SK-N-SH (cell line): ENCODE measurements at regions not wholly inside any gene's neighbourhood (a gene's known extent, or its start where the extent isn't known, plus 50 kb on each side); places are given as distances from the start of the nearest gene placed in this dataset.

ENCODE experiments used
- CTCF ChIA-PET: fragments of 300-600, 350-600 bp; formaldehyde crosslinking; extraction: SDS; loops from one replicate; lab custom pipeline; 2021; lab: Yijun Ruan, JAX
- POLR2A ChIA-PET: fragments of 350-600 bp; sonication (Branson Sonifier 250); formaldehyde crosslinking; extraction: SDS; loops from one replicate; lab custom pipeline; 2020; ENCODE audit warnings: antibody characterized with exemption, inconsistent platforms; lab: Yijun Ruan, JAX
- DNase-seq: peaks from one replicate; pipeline ENCODE4 v3.0.0; 2012
- H2AFZ ChIP-seq: fragments of 200-600 bp; sonication (generic); 2 replicates; pipeline ENCODE4 v1.8.1; 2016; ENCODE audit warnings: antibody characterized with exemption, mild to moderate bottlenecking, low read depth
- H3F3A ChIP-seq: fragments of 200-600 bp; sonication (generic); replicated peaks from 2 replicates; pipeline ENCODE3; 2016; ENCODE audit warnings: antibody characterized with exemption, mild to moderate bottlenecking; ENCODE audit not compliant: insufficient read depth
- H3K27ac ChIP-seq, 2 experiments: fragments of 200-500 bp in 1 of 2; fragments of 200-600 bp in 1 of 2; sonication (Bioruptor generic) in 1 of 2; sonication (generic), shearing (Covaris generic) in 1 of 2; 2 replicates each; pipeline versions ENCODE4 v1.5.1 to v1.6.1; 2014 to 2016; ENCODE audit warnings: low read depth in 2 of 2, inconsistent platforms in 1 of 2, low read length in 1 of 2, mild to moderate bottlenecking in 1 of 2, mixed read lengths in 1 of 2
- H3K27me3 ChIP-seq: fragments of 200-600 bp; sonication (generic), shearing (Covaris generic); 2 replicates; pipeline ENCODE4 v1.6.1; 2016; ENCODE audit warnings: mixed run types; ENCODE audit not compliant: insufficient read depth
- H3K36me3 ChIP-seq, 2 experiments: fragments of 200-500 bp in 1 of 2; fragments of 200-600 bp in 1 of 2; sonication (Bioruptor generic) in 1 of 2; sonication (generic) in 1 of 2; replicated peaks in 1 of 2; 2 replicates each; pipeline versions ENCODE3 to v1.5.1; 2014 to 2016; ENCODE audit warnings: low read length in 1 of 2, mild to moderate bottlenecking in 1 of 2; ENCODE audit not compliant: insufficient read depth in 2 of 2, control insufficient read depth in 1 of 2
- H3K4me1 ChIP-seq, 2 experiments: fragments of 200-500 bp in 1 of 2; fragments of 200-600 bp in 1 of 2; sonication (Bioruptor generic) in 1 of 2; sonication (generic), shearing (Covaris generic) in 1 of 2; 2 replicates each; pipeline versions ENCODE4 v1.5.1 to v1.6.1; 2014 to 2016; ENCODE audit warnings: low read depth in 1 of 2, low read length in 1 of 2, mixed run types in 1 of 2; ENCODE audit not compliant: insufficient read depth in 2 of 2, control insufficient read depth in 1 of 2
- H3K4me2 ChIP-seq: fragments of 200-600 bp; sonication (generic), shearing (Covaris generic); 2 replicates; pipeline ENCODE4 v1.6.1; 2017; ENCODE audit warnings: mixed run types
- H3K4me3 ChIP-seq, 2 experiments: fragments of 200-500 bp in 1 of 2; fragments of 200-600 bp in 1 of 2; sonication (Bioruptor generic) in 1 of 2; sonication (generic), shearing (Covaris generic) in 1 of 2; 2 replicates each; pipeline versions ENCODE4 v1.5.1 to v1.8.1; 2014 to 2016; ENCODE audit warnings: low read depth in 2 of 2, inconsistent platforms in 1 of 2, low read length in 1 of 2, mild to moderate bottlenecking in 1 of 2, mixed read lengths in 1 of 2, moderate library complexity in 1 of 2
- H3K79me2 ChIP-seq: fragments of 200-600 bp; sonication (generic); 2 replicates; pipeline ENCODE4 v1.8.1; 2017; ENCODE audit warnings: mild to moderate bottlenecking; ENCODE audit not compliant: insufficient read depth
- H3K9ac ChIP-seq: fragments of 200-600 bp; sonication (generic); 2 replicates; pipeline ENCODE4 v1.6.1; 2017; ENCODE audit warnings: mixed run types
- H3K9me2 ChIP-seq: fragments of 200-600 bp; sonication (generic); 2 replicates; pipeline ENCODE4 v1.6.1; 2017; ENCODE audit warnings: mixed run types
- H3K9me3 ChIP-seq: fragments of 200-600 bp; sonication (generic); 2 replicates; pipeline ENCODE4 v1.6.1; 2017; ENCODE audit warnings: mixed run types, mild to moderate bottlenecking, moderate library complexity
- H4K20me1 ChIP-seq: fragments of 200-600 bp; sonication (generic); 2 replicates; pipeline ENCODE4 v1.6.1; 2017; ENCODE audit warnings: mild to moderate bottlenecking, mixed run types; ENCODE audit not compliant: insufficient read depth
- CHD2 ChIP-seq: fragments of 150-350 bp; IDR thresholded peaks from 2 replicates; pipeline ENCODE4 v1.6.1; 2018; ENCODE audit warnings: low read length; ENCODE audit not compliant: partially characterized antibody
- ELF1 ChIP-seq: IDR thresholded peaks from 2 replicates; pipeline ENCODE4 v1.4.0; 2012
- FOXM1 ChIP-seq: IDR thresholded peaks from 2 replicates; pipeline ENCODE4 v1.4.0; 2012; ENCODE audit warnings: low read depth, mild to moderate bottlenecking
- IRF3 ChIP-seq: fragments of 150-350 bp; IDR thresholded peaks from 2 replicates; pipeline ENCODE4 v1.6.1; 2016; ENCODE audit warnings: mild to moderate bottlenecking, low read depth, low read length
- JUND ChIP-seq: IDR thresholded peaks from 2 replicates; pipeline ENCODE4 v1.4.0; 2012
- MAX ChIP-seq: IDR thresholded peaks from 2 replicates; pipeline ENCODE4 v1.4.0; 2012; ENCODE audit warnings: low read depth
- MEF2A ChIP-seq: IDR thresholded peaks from 2 replicates; pipeline ENCODE4 v1.4.0; 2012; ENCODE audit warnings: low read depth, borderline replicate concordance
- NFIC ChIP-seq: IDR thresholded peaks from 2 replicates; pipeline ENCODE4 v1.4.0; 2012; ENCODE audit warnings: borderline replicate concordance
- NRF1 ChIP-seq: IDR thresholded peaks from 2 replicates; pipeline ENCODE4 v1.6.1; 2012; ENCODE audit warnings: low read depth, mild to moderate bottlenecking, low read length
- RCOR1 ChIP-seq: fragments of 150-350 bp; IDR thresholded peaks from 2 replicates; pipeline ENCODE4 v1.6.1; 2017; ENCODE audit warnings: antibody characterized with exemption, low read length
- REST ChIP-seq: IDR thresholded peaks from 2 replicates; pipeline ENCODE4 v1.6.1; 2012; ENCODE audit warnings: mild to moderate bottlenecking, low read depth, low read length, moderate library complexity
- RFX5 ChIP-seq: IDR thresholded peaks from 2 replicates; pipeline ENCODE4 v1.6.1; 2012; ENCODE audit warnings: mild to moderate bottlenecking, improper control_type of control experiment, low read length
- SIN3A ChIP-seq: IDR thresholded peaks from 2 replicates; pipeline ENCODE4 v1.6.1; 2012; ENCODE audit warnings: low read depth, mild to moderate bottlenecking, low read length, moderate library complexity, borderline replicate concordance
- TCF12 ChIP-seq: IDR thresholded peaks from 2 replicates; pipeline ENCODE4 v1.4.0; 2012
- USF2 ChIP-seq: fragments of 150-350 bp; IDR thresholded peaks from 2 replicates; pipeline ENCODE4 v1.6.1; 2017; ENCODE audit warnings: antibody characterized with exemption, low read length, low read depth, borderline replicate concordance
- YY1 ChIP-seq: IDR thresholded peaks from 2 replicates; pipeline ENCODE4 v1.4.0; 2012; ENCODE audit warnings: low read depth, mild to moderate bottlenecking
- WGBS: methylation state at CpG from one replicate; pipeline ENCODE4 v1.1.6; 2017; ENCODE audit warnings: low lambda C conversion rate; 5-methylcytosine and 5-hydroxymethylcytosine counted together

- Histone ChIP-seq H2AFZ (no peak overlapping the region), H4K20me1 (no peaks in the 10 kb centered on the region), H3K9ac (no peak overlapping the region), H3K27me3 (no peaks in the 10 kb centered on the region), H3K9me2 (no peaks in the 10 kb centered on the region), H3K4me1 (no peaks in the 10 kb centered on the region), H3K4me3 (no peak overlapping the region)
- 15% methylated on average over 2 of the region's 2 CpGs for WGBS
- POLR2A ChIA-PET = no interaction called here
- no peak for TF ChIP-seq REST
- TF ChIP-seq TCF12 = no peak
- no peak for TF ChIP-seq RCOR1
- no peak for TF ChIP-seq JUND
- TF ChIP-seq RFX5 = no peak
- no peak for TF ChIP-seq IRF3
- no peak for TF ChIP-seq NRF1
- TF ChIP-seq MEF2A = no peak
- TF ChIP-seq CHD2 = no peak
- TF ChIP-seq YY1 = no peak
- no peak for TF ChIP-seq SIN3A
- TF ChIP-seq ELF1 = no peak
- TF ChIP-seq MAX = no peak
- TF ChIP-seq NFIC = no peak
- TF ChIP-seq, all 33 proteins: peak for 0
- Histone ChIP-seq H3K4me2 (no peak overlapping the region), H3K9me3 (no peaks in the 10 kb centered on the region), H3K36me3 (no peaks in the 10 kb centered on the region), H3K27ac (no peak overlapping the region), H3F3A (no peaks in the 10 kb centered on the region), H3K79me2 (no peaks in the 10 kb centered on the region)
- CTCF ChIA-PET = no interaction called here
- DNase-seq = no peak
Observed at GRCh38 chr4:187208651-187209050, 485.0 kb upstream of the FAT1 start.

GRCh38 chr4:187209921-187210613, 486.4 kb upstream of the FAT1 start:
- Histone ChIP-seq H3K36me3 (no peaks in the 10 kb centered on the region), H3K4me1 (no peaks in the 10 kb centered on the region), H3K27me3 (no peaks in the 10 kb centered on the region), H4K20me1 (no peaks in the 10 kb centered on the region), H3K79me2 (no peaks in the 10 kb centered on the region), H3K9me2 (no peaks in the 10 kb centered on the region), H3K27ac (no peak overlapping the region), H3K4me2 (no peak overlapping the region), H3K9me3 (no peaks in the 10 kb centered on the region), H3K4me3 (no peak overlapping the region), H2AFZ (no peak overlapping the region), H3K9ac (no peak overlapping the region)
- CTCF ChIA-PET = no interaction called here
- 0 out of 2 replicates have a peak, but pooled peaks have one; percentile 22 for TF ChIP-seq TCF12
- TF ChIP-seq FOXM1 = no peak
- TF ChIP-seq MEF2A = no peak
- no peak for TF ChIP-seq ELF1
- no peak for TF ChIP-seq NFIC
- TF ChIP-seq USF2 = no peak
- TF ChIP-seq, all 33 proteins: peak for 1
- WGBS = 33% methylated on average over 11 of the region's 11 CpGs
- no peak for DNase-seq
- no peaks in the 10 kb centered on the region for H3F3A ChIP-seq
- POLR2A ChIA-PET = no interaction called here
